NCI-H2227 (cell line): ENCODE measurements at regions not wholly inside any gene's neighbourhood (a gene's known extent, or its start where the extent isn't known, plus 50 kb on each side); places are given as distances from the start of the nearest gene placed in this dataset.
"Not testable (repeated sequence)": the region's sequence is repeated elsewhere in the genome, so short reads cannot be mapped to it uniquely, and the experiment has no call there.

Source experiments
- DNase-seq: peaks from one replicate; lab custom pipeline; 2025; ENCODE audit not compliant: unreplicated experiment; lab: John Stamatoyannopoulos, UW

DNA sequence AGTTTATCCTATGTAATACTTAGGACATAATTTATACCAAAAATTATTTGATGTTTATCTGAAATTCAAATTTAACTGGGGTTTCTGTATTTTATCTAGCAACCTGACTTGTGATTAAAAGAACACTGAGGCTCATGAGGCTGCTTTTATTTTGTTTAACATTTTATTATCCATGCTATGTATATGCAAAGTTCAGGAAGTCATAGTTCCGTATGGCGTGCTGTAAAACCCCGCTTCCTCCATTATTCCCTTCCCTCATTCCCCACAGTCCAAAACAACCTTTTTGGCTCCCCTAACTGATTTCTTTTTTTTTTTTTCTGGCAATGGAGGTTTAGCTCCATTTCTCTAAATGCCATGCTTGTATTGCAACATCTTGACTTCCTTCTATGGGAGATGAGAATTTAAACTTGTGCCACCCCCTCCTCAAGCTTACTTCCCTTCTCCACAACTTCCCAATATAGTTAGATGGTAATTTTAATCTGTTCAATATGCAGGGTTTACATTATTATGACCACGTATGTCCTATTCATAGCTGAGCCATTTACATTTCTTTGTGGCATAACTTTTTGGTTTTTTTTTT lies 138.0 kb upstream of the DNAH14 start:
- DNase-seq, result no peak

DNA sequence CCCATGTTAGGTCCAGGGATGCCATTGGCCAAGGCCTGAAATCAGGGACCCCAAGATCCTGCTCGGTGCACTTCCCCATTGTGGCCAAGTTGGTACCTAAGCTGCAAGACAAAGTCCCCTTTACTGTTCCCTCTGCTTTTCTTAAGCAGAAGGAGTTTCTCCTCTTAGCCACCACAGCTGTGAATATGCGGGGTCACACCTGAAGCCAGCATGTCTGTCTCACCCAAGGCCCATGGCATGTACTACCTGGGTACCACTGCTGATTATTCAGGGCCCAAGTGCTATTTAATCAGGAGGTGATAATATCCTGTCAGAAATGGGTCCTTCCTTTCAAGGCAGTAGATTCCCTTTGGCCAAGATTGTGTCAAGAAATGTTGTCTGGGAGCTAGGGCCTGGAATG lies 133.9 kb upstream of the DNAH14 start:
- DNase-seq, result no peak

DNA sequence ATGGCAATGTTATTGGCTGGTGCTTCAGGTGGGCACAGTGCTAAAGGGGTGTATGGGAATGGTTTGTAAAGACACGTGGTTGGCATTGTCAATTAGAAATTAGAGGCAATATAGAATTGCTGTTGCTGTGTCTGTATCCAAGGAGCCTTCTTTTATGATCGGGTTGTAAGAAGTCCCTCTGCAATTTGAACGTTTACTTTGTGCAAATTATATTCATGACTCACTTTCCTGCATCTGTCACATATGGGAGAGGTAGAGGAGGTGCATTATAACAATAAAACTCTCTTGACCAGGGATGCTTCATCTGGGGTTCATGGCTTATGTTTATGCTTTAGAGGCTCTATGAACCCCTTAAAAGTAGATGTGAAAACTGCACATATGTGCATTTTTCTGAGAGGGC lies 130.4 kb upstream of the DNAH14 start:
- DNase-seq, result no peak

DNA sequence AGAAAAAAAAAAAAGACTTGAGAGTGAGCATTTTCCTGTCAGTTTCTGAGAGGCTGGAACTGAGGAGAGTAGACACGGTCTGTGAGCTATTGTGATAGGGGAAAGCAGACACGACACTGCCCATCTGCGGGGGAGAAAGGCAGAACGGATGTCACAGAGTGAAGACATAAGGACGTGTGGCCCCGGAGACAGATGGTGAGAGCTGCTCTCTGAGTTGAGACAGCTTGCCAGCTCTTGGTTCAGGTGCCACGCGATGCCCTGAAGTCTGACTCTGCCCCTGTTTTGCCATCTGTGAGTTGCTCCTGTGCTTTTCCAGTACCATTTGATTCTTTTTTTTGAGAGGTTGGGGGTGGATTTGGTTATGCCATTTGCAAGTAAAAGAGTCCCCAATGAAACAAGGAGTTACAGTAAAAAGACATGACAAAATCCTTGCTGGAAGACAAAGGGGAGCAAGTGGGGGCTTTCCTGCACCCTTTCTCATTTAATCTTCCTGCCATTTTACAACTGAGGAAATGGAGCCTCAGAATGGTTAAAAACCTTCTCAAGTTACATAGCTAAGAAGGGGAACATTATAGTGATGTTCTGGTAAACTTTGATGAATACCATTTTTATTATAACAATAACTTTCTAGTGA lies 128.9 kb upstream of the DNAH14 start:
- no peak for DNase-seq

DNA sequence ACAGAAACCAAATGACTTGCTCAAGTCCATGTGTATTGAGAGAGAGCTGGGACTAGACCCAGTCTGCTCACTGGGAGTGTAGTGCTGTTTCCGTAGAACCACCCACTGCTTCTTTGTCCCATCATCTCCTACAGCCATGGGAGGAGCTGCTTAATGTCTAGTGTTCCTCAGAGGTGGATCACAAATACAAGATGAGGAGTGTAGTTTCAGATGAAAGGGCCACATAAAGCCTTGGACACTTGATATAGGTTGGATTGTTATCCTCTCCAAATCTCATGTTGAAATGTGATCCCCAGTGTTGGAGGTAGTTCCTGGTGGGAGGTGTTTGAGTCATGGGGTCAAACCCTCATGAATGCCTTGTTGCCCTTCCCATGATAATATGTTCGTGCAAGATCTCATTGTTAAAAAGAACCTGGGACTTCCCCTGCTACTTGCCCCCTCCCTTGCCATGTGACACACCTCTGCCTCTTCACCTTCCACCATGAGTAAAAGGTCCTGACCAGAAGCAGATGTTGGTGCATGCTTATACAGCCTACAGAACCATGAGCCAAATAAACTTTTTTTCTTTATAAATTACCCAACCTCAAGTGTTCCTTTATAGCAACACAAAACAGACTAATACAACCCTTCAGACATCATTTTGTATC lies 127.5 kb upstream of the DNAH14 start:
- no peak for DNase-seq

DNA sequence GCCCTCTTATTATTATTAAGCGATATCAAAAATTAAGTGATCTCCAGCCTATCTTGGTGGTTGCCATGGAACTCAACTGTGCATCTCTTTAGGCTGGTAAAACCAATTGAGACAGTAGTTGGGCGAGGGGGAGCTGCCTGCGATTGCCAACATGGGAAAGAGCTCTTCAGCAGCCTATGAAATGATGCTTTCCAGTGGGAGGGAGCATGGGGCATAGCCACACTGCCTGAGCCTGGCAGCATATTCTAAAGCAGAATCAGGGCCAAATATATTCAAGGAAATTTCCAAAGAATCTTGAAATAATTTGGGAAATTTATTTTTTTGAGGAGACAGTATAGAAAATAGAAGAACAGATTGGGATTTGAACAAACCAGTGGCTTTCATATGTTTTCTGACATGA lies 126.9 kb upstream of the DNAH14 start:
- DNase-seq, result no peak

DNA sequence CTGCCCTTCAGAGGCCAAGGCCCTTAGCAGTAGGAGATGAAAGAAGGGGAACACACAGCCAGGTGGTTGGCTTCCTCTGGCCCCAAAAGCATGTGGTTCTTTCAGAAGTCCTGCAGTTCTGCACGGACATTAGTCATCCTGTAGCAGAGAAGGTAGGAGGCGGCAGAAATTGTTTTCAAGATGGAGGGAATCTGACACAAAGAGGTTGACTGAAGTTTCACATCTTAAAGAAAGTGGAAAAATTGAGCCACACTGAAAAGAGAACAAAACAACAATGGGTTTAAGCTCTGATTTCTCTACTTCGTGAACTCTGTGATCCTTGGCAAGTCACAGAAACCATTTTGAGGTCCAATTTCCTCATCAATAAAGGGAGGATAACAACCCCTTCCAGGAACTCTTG lies 125.3 kb upstream of the DNAH14 start:
- DNase-seq, result no peak

DNA sequence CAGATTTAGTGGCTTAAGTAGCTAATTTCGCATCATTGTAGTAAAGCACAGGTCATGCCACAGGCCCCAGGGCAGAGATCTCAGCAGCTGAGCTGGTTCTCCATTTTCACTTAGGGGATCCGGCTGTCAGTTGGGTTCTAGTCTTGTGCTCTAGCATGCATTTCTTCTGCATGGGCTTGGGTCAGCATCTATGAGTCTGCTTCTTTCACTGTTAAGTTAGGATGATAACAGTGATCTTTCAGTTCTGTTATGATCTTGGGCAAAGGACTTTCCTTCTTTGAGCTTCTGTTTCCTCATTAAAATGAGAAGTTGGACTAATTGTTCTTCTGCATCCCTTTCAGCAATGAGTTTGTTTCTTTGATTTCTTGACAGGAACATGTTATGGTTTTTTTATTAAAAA lies 123.6 kb upstream of the DNAH14 start:
- DNase-seq, result no peak

DNA sequence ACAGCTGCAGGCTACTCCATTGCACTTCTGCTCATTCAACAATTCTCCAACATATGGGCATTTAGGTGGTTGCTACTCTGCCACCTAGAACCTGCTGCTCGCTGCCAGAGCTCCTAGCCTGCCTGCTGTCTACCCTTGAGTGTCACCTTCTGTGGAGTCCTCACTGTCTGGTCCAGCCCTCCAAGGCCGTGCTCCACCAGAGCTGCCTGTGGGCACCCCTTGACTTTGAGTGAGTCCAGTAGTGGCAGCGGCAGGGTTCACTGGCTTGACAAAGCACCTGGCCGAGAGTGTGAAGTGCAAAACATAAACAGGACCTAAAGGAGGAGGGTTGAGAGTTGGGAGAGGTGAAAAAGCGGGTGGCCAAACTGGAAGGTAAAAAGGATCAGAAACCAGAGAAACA lies 120.3 kb upstream of the DNAH14 start:
- DNase-seq, result no peak

DNA sequence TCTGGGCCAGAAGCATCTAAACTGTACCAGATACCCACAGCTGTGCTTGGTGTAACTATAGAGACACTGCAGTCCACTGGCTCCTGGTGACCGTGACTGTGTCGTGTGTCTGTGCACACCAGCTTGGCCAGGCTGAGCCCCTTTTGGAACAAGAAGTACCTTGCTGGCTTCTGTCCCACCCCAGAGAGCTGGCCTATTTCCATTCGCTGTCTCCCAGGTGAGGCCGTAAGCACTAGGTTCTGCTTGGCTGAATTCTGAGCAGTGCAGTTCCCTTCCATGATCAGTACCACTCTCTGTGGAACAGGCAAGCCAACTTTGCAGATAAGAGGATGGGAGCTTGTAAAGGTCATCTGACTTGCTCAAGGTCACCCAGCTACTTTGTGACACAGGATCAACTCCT lies 119.9 kb upstream of the DNAH14 start:
- no peak for DNase-seq

DNA sequence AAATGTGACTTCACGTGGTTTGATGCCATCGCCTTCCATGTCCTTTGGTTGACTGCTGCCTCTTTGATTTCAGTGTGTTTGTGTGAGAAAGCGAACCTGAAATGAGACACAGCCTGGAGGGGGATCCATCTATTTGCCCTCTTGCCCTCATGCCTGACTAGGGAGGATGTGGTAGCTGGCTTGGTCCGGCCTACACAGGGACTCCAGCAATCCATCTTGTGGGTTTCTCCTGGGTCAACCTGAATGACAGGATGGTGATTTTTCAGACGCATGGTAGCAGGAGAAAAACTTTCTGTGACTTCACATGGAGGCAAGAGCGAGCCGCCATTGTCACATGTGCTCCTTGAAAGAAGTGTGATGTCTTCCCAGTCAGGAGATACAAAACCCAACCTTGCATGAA lies 117.9 kb upstream of the DNAH14 start:
- DNase-seq, result no peak

DNA sequence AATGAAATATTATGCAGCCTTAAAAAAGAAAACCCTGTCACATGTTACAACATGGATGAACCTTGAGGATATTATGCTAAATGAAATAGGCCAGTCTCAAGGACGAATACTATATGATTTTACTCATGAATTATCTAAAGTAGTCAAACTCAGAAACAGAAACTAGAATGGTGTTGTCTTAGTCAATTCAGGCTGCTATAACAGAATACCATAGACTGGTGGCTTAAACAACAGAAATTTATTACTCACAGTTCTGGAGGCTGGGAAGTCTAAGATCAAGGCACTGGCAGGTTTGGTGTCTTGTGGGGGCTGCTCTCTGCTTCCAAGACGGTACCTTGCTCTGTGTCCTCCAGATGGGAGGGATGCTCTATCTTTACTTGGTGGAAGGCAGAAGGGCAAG lies 113.8 kb upstream of the DNAH14 start:
- DNase-seq, result no peak

DNA sequence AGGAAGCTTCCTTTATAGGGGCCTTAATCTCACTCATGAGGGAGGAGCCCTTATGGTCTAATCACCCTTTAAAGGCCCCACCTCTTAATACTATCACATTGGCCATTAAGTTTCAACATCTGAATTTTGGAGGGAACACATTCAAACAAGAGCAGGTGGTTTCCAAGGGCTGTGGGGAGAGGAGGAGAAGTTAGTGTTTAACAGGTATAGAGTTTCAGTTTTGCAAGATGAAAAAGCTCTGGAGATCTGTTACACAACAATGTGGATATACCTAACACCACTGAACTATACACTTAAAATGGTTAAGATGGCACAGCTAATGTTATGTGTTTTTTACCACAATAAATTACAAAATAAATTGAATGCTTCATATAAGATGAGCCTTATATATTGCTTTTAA lies 113.4 kb upstream of the DNAH14 start:
- no peak for DNase-seq

DNA sequence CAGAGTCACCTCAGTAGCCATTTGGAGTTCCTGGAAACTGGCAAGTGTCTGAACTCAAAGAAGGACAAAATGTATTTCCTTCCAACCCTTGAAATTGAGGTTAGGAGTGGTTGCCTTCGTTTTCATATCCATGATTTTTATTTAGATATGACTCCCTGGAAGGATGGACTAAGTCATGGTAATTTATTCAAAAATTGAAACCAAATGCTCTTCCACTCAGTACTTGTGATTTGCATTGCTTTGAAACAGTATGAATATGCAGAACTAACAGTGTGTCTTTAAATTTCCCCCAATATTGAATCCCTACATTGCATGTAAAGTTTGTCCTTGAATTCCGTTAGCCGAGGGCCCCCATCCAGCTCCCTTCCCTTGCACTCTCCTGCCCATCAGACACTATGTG lies 112.1 kb upstream of the DNAH14 start:
- no peak for DNase-seq

DNA sequence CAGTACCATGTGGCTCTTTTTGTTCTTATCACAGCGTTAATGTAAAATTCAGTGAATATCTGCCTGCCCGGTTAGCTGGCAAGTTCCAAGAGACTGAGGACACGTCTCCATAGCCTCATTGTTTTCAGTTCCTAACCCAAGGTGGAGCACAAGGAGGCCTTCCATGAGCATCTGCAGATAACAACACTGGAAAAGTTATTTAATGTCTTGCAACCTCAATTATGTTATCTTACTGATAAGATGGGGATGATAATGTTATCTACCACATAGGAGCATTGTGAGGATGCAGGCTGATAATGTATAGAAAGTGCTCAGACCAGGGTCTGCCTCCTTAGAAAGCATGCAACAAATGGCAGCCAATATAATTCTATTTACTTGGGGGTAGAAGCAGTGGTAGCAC lies 109.6 kb upstream of the DNAH14 start:
- DNase-seq, result no peak

DNA sequence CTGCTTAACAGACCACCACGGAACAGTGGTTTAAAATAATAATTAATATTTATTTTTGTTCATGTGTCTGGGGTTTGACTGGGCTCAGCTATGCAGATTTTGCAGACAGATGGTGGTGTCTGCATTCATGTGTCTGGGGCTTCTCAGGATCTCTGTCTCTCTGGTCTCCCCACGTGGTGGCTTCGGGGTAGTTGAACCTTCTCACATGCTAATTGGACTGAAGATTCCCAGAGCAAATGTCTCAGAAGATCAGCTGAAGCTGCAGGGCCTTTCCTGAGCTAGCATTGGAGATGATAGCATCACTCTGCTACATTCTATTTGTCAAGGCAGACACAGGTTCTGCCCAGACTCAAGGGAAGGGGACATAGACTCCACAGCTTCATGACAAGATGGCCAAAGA lies 109.1 kb upstream of the DNAH14 start:
- no peak for DNase-seq

DNA sequence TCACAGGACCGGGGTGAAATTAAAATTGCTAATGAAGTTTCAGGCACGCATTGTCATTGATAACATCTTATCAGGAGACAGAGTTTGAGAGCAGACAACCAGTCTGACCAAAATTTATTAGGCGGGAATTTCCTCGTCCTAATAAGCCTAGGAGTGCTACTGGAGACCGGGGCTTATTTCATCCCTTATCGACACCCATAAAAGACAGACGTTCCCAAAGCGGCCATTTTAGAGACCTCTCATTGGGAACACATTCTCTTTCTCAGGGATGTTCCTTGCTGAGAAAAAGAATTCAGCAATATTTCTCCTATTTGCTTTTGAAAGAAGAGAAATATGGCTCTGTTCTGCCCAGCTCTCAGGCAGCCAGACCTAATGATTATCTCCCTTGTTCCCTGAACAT lies 107.7 kb upstream of the DNAH14 start:
- not testable (repeated sequence) for DNase-seq

DNA sequence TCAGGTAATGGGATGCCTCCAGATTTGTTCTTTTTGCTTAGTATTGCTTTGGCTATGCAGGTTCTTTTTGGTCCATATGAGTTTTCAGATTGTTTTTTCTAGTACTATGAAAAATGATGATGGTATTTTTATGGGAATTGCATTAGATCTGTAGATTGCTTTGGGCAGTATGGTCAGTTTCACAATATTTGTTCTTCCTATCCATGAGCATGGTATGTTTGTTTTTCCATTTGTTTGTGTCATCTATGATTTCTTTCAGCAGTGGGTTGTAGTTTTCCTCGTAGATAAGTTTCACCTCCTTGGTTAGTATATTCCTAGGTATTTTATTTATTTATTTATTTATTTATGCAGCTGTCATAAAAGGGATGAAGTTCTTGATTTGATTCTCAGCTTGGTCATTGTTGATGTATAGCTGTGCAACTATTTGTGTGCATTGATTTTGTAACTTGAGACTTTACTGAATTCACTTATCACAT lies 103.9 kb upstream of the DNAH14 start:
- DNase-seq, result no peak

DNA sequence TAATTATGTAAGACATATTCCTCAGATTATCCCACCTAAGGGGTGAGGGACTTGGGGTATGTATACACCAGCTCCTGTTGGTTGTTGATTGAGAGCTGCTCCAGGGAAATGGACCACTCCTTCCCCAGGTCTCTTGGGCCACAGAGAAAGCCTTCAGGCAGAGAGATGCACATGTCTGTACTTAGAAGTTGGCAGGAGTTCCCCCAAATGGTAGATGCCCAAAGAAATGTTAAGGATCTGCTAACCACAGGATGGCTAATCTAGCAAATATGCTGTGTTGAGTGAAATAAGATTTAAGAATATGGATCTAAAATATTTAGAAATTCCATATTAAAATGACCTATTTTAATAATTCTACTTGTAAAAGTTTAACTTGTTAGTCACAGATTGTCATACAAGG lies 100.8 kb upstream of the DNAH14 start:
- DNase-seq, result no peak

DNA sequence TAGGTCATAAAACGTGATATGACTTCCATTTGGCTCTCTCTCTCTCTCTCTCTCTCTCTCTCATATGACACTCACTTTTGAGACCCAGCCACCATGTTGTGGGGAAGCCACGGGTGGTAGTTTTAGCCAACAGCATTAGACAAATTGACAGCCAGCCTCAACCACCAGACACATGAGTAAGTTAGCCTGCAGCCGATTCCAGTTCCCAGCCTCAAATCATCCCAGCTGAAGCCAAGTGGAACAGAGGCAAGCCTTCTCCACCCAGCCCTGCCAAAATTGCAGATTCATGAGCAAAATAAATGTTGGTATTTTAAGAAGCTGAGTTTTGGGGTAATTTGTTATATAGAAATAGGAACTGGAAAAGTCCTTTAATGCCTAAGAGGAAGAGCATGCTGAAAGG lies 98.0 kb upstream of the DNAH14 start:
- DNase-seq, result no peak

DNA sequence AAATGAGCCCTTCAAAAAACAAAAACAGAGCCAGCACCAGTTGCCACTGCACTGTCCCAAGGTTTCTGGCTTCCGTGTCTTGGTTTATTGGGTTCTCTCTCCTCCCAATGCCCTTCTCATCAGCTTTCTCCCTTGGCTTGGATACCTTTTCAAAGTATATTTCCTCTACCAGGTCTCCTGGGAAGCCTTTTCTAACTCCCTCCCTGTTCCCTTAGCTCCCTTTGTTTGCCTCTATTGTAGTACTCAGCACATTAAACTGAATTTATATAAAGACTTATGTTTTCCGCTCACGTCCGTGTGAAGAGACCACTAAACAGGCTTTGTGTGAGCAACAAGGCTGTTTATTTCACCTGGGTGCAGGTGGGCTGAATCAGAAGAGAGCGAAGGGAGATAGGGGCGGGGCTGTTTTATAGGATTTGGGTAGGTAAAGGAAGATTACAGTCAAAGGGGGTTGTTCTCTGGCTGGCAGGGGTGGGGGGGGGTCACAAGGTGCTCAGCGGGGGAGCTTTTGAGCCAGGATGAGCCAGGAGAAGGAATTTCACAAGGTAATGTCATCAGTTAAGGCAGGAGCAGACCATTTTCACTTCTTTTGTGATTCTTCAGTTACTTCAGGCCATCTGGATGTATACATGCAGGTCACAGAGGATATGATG lies 89.7 kb upstream of the DNAH14 start:
- not testable (repeated sequence) for DNase-seq

DNA sequence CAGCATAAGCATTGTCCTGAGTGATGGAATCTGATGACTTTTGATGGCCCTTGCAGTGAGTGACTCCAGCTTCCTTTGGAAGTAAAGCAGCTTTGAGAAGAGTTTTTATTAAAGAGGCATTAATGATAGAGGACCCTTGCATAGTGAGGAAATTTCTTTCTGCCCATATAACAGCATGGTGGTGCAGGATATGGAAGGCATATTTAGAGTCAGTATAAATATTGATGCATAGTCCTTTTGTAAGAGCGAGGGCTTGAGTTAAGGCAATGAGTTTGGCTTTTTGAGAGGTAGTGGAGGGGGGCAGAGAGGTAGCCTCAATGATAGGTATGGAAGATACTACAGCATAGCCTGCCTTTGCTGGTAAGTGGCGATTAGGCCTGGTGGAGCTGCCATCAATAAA lies 87.7 kb upstream of the DNAH14 start:
- not testable (repeated sequence) for DNase-seq
